HepG2 (cell line): ENCODE measurements at regions not wholly inside any gene's neighbourhood (a gene's known extent, or its start where the extent isn't known, plus 50 kb on each side); places are given as distances from the start of the nearest gene placed in this dataset.

Experiments used
- ATAC-seq: fragments of 200-7000 bp; cut with Tn5 transposase; 3 replicates; pipeline ENCODE4 v1.9.1; 2020; ENCODE audit warnings: mild to moderate bottlenecking, moderate library complexity
- BruUV-seq: library from RNA; stranded (reverse); fragments of 400-500 nt; replicated peaks from 2 replicates; lab custom pipeline; 2021; lab: Mats Ljungman, UMichigan
- CTCF ChIA-PET: fragments of 300-600 bp; formaldehyde crosslinking; extraction: SDS; loops from one replicate; lab custom pipeline; 2021; ENCODE audit warnings: low total read pairs, inconsistent platforms, low intra/inter-chr PET ratio; lab: Yijun Ruan, JAX
- POLR2A ChIA-PET: fragments of 350-600 bp; sonication (Branson Sonifier 250); formaldehyde crosslinking; loops from one replicate; lab custom pipeline; 2020; ENCODE audit warnings: antibody characterized with exemption, inconsistent platforms; lab: Yijun Ruan, JAX
- DNase-seq: peaks from one replicate; pipeline ENCODE4 v3.0.0-alpha.2; 2015; ENCODE audit warnings: low spot score
- FAIRE-seq: peaks from 3 replicates; lab custom pipeline; 2011; peaks lifted over from hg19 to GRCh38; lab: Jason Lieb, UNC
- H2AFZ ChIP-seq: one replicate; pipeline ENCODE4 v1.6.1; 2011; ENCODE audit warnings: low read length, inconsistent platforms
- H3K27ac ChIP-seq: fragments of 300-600 bp; 3 replicates; pipeline ENCODE4 v1.8.0; 2011; ENCODE audit warnings: mixed run types, mild to moderate bottlenecking, mixed read lengths, low read length, inconsistent platforms; ENCODE audit not compliant: insufficient read depth; ENCODE audit errors: extremely low read length
- H3K27me3 ChIP-seq, 2 experiments: fragments of 200-600 bp in 1 of 2; 2 replicates in 1 of 2; 3 replicates in 1 of 2; pipeline versions ENCODE4 v1.6.0 to v1.8.0; 2011; ENCODE audit warnings: low read length in 2 of 2, mild to moderate bottlenecking in 2 of 2, moderate library complexity in 2 of 2, inconsistent platforms in 1 of 2; ENCODE audit not compliant: insufficient read depth in 2 of 2, control insufficient read depth in 1 of 2
- H3K36me3 ChIP-seq, 2 experiments: fragments of 200-600 bp in 1 of 2; replicated peaks in 1 of 2; 2 replicates in 1 of 2; 3 replicates in 1 of 2; pipeline versions ENCODE4 v1.5.1 to v1.8.0; 2011; ENCODE audit warnings: low read length in 2 of 2, inconsistent platforms in 1 of 2; ENCODE audit not compliant: insufficient read depth in 2 of 2, control insufficient read depth in 1 of 2
- H3K4me1 ChIP-seq: 2 replicates; pipeline ENCODE4 v1.5.1; 2012; ENCODE audit warnings: low read length, inconsistent platforms; ENCODE audit not compliant: insufficient read depth
- H3K4me2 ChIP-seq: 2 replicates; pipeline ENCODE4 v1.6.0; 2011; ENCODE audit warnings: low read depth, low read length, inconsistent platforms
- H3K4me3 ChIP-seq, 3 experiments: fragments of 200-600 bp in 1 of 3; sonication (generic), shearing (Covaris generic) in 1 of 3; replicated peaks in 1 of 3; 2 replicates each; pipeline ENCODE4 v1.5.1; 2011 to 2016; ENCODE audit warnings: low read length in 3 of 3, inconsistent platforms in 2 of 3, low read depth in 2 of 3, mild to moderate bottlenecking in 2 of 3, control low read depth in 1 of 3, mixed read lengths in 1 of 3; ENCODE audit not compliant: insufficient read depth in 1 of 3
- H3K79me2 ChIP-seq: one replicate; pipeline ENCODE4 v1.6.1; 2011; ENCODE audit warnings: low read length, inconsistent platforms; ENCODE audit not compliant: insufficient read depth
- H3K9ac ChIP-seq: 2 replicates; pipeline ENCODE4 v1.6.0; 2011; ENCODE audit warnings: mild to moderate bottlenecking, low read depth, low read length, inconsistent platforms; ENCODE audit not compliant: insufficient read depth
- H3K9me3 ChIP-seq: 2 replicates; pipeline ENCODE4 v1.5.1; 2012; ENCODE audit warnings: mild to moderate bottlenecking, low read length
- H4K20me1 ChIP-seq: 2 replicates; pipeline ENCODE4 v1.6.0; 2011; ENCODE audit warnings: inconsistent platforms, mild to moderate bottlenecking, low read length, moderate library complexity; ENCODE audit not compliant: insufficient read depth
- EED ChIP-seq: sonication (generic); formaldehyde crosslinking; IDR thresholded peaks from 2 replicates; pipeline ENCODE4 v1.5.0; 2020; ENCODE audit warnings: mild to moderate bottlenecking, missing genetic modification reagents
- FOSL2 ChIP-seq: sonication (generic); formaldehyde crosslinking; IDR thresholded peaks from 2 replicates; pipeline ENCODE4 v1.4.0; 2020; ENCODE audit warnings: missing genetic modification reagents
- FOXJ3 ChIP-seq: sonication (generic); formaldehyde crosslinking; IDR thresholded peaks from 2 replicates; pipeline ENCODE4 v1.4.0; 2020; ENCODE audit warnings: missing genetic modification reagents, mild to moderate bottlenecking, borderline replicate concordance
- HMG20B ChIP-seq: conservative IDR thresholded peaks from 2 replicates; pipeline ENCODE4 v1.6.1; 2016; ENCODE audit warnings: missing genetic modification reagents, missing compliant biosample characterization
- MAFF ChIP-seq: IDR thresholded peaks from 2 replicates; pipeline ENCODE4 v1.6.1; 2011; ENCODE audit warnings: low read depth, low read length, improper control_type of control experiment
- MBD4 ChIP-seq: IDR thresholded peaks from 2 replicates; pipeline ENCODE4 v1.6.1; 2012; ENCODE audit warnings: low read length, inconsistent platforms, borderline replicate concordance
- MED8 ChIP-seq: sonication (generic); formaldehyde crosslinking; IDR thresholded peaks from 2 replicates; pipeline ENCODE4 v1.8.1; 2023; ENCODE audit warnings: mild to moderate bottlenecking, missing genetic modification reagents; ENCODE audit not compliant: insufficient replicate concordance
- NCOA5 ChIP-seq: sonication (generic); formaldehyde crosslinking; IDR thresholded peaks from 2 replicates; pipeline ENCODE4 v1.4.0; 2020; ENCODE audit warnings: missing genetic modification reagents
- NFRKB ChIP-seq: fragments of 450-650 bp; IDR thresholded peaks from 2 replicates; pipeline ENCODE4 v1.6.1; 2017
- PAX8 ChIP-seq: sonication (generic); formaldehyde crosslinking; IDR thresholded peaks from 2 replicates; pipeline ENCODE4 v1.8.0; 2022; ENCODE audit warnings: mild to moderate bottlenecking, missing genetic modification reagents, borderline replicate concordance
- RFXAP ChIP-seq: sonication (generic); formaldehyde crosslinking; IDR thresholded peaks from 2 replicates; pipeline ENCODE4 v1.4.0; 2020; ENCODE audit warnings: missing genetic modification reagents, borderline replicate concordance
- SOX6 ChIP-seq, 2 experiments: fragments of 450-650 bp in 1 of 2; sonication (generic) in 1 of 2; formaldehyde crosslinking in 1 of 2; IDR thresholded peaks; 2 replicates each; pipeline versions ENCODE4 v1.4.0 to v1.6.1; 2017 to 2020; ENCODE audit warnings: antibody characterized with exemption in 1 of 2, mild to moderate bottlenecking in 1 of 2, missing genetic modification reagents in 1 of 2
- SP5 ChIP-seq: IDR thresholded peaks from 2 replicates; pipeline ENCODE4 v1.6.1; 2016; ENCODE audit warnings: low read depth, borderline replicate concordance
- THAP9 ChIP-seq: sonication (generic); formaldehyde crosslinking; IDR thresholded peaks from 2 replicates; pipeline ENCODE4; 2020; ENCODE audit warnings: missing genetic modification reagents, mild to moderate bottlenecking, borderline replicate concordance
- WIZ ChIP-seq: sonication (generic); formaldehyde crosslinking; IDR thresholded peaks from 2 replicates; pipeline ENCODE4 v1.5.1; 2020; ENCODE audit warnings: mild to moderate bottlenecking, missing genetic modification reagents
- ZBTB7B ChIP-seq: sonication (generic); formaldehyde crosslinking; IDR thresholded peaks from 2 replicates; pipeline ENCODE4 v1.4.0; 2020; ENCODE audit warnings: missing genetic modification reagents
- ZFP41 ChIP-seq: sonication (generic); formaldehyde crosslinking; IDR thresholded peaks from 2 replicates; pipeline ENCODE4 v1.4.0; 2020; ENCODE audit warnings: mild to moderate bottlenecking, missing genetic modification reagents, borderline replicate concordance
- WGBS: methylation state at CpG from one replicate; pipeline ENCODE4 v1.1.6; 2017; ENCODE audit warnings: low lambda C conversion rate; 5-methylcytosine and 5-hydroxymethylcytosine counted together
- in situ Hi-C: cut with HindIII; loops from 2 replicates; pipeline ENCODE4 v1.10.0; 2017; ENCODE audit warnings: low pct_unique_long_range_greater_than_20kb; ENCODE audit not compliant: extremely low pct_ligation_motif_present
- intact Hi-C: fragments of 100-400 bp; cut with micrococcal nuclease; formaldehyde crosslinking; loops from one replicate; pipeline ENCODE4 v1.10.0; 2022; ENCODE audit not compliant: unreplicated experiment
- TF ChIP-seq, protein P1 (sequence below): sonication (generic); formaldehyde crosslinking; IDR thresholded peaks from 2 replicates; pipeline ENCODE4 v1.5.1; 2020; ENCODE audit warnings: missing genetic modification reagents, mild to moderate bottlenecking, borderline replicate concordance
- TF ChIP-seq, protein P2 (sequence below): sonication (generic); IDR thresholded peaks from 2 replicates; pipeline ENCODE4 v1.6.1; 2016; ENCODE audit warnings: low read depth, borderline replicate concordance

GRCh38 chr9:129235041-129235930, 57.2 kb upstream of the IER5L start (continued):
- no peak for TF ChIP-seq FOXJ3 (CRISPR knock-in tag)
- TF ChIP-seq PAX8 = no peak
- no peak for TF ChIP-seq SP5 (CRISPR knock-in tag)
- TF ChIP-seq HMG20B (CRISPR knock-in tag) = no peak
- TF ChIP-seq, protein P1, sequence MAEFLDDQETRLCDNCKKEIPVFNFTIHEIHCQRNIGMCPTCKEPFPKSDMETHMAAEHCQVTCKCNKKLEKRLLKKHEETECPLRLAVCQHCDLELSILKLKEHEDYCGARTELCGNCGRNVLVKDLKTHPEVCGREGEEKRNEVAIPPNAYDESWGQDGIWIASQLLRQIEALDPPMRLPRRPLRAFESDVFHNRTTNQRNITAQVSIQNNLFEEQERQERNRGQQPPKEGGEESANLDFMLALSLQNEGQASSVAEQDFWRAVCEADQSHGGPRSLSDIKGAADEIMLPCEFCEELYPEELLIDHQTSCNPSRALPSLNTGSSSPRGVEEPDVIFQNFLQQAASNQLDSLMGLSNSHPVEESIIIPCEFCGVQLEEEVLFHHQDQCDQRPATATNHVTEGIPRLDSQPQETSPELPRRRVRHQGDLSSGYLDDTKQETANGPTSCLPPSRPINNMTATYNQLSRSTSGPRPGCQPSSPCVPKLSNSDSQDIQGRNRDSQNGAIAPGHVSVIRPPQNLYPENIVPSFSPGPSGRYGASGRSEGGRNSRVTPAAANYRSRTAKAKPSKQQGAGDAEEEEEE (CRISPR knock-in tag) = no peak
- no peak for TF ChIP-seq ZFP41 (CRISPR knock-in tag)
- TF ChIP-seq FOSL2 (CRISPR knock-in tag) = no peak

DNA sequence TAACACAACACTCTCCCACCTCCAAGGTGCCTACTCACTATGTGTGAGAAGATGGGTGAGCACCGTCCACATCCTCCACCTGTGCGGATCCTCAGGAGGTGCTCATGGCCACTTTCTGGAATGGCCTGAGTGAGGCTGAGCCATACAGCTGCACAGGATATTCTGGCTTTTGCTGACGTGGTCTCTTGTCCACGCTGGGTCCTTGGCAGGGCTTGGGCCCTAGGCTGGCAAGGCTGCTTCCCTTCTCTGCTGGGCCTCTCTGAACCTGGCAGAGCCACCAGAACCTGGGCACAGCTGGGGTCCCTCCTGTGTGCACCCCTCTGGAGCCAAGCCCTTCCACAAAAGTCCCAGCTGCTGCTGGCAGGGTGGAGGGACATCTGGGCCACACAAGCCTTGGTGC, 56.4 kb upstream of the IER5L start:
- Histone ChIP-seq H3K4me3 (no peak overlapping the region), H3K4me1 (peaks cover 8% of the 10 kb centered on the region), H3K79me2 (no peaks in the 10 kb centered on the region), H3K36me3 (no peaks in the 10 kb centered on the region), H2AFZ (no peak overlapping the region), H3K9ac (no peak overlapping the region), H3K27ac (no peak overlapping the region), H3K4me2 (no peak overlapping the region), H3K27me3 (peaks cover 1 to 9% of the 10 kb centered on the region in 2 experiments; a peak in 3 of 5 replicates), H3K9me3 (no peaks in the 10 kb centered on the region), H4K20me1 (no peaks in the 10 kb centered on the region)
- no peak for FAIRE-seq
- ChIA-PET CTCF (no interaction called here), POLR2A (no interaction called here)
- WGBS = 83% methylated on average over 2 of the region's 4 CpGs
- intact Hi-C loops = no loop called here
- in situ Hi-C loops = no loop called here
- ATAC-seq = no peak
- no TSS peak for BruUV-seq
- DNase-seq = no peak
- TF ChIP-seq RFXAP (CRISPR knock-in tag) (no peak), SOX6 (IDR thresholded peaks at IDR 0.05) (no peak), SOX6 (CRISPR knock-in tag; IDR thresholded peaks at IDR 0.05) (no peak), MBD4 (no peak), ZBTB7B (CRISPR knock-in tag) (no peak), EED (CRISPR knock-in tag) (no peak), WIZ (no peak), THAP9 (CRISPR knock-in tag) (no peak), NCOA5 (no peak), MAFF (no peak), MED8 (CRISPR knock-in tag) (no peak), NFRKB (no peak)
- TF ChIP-seq, protein P2, sequence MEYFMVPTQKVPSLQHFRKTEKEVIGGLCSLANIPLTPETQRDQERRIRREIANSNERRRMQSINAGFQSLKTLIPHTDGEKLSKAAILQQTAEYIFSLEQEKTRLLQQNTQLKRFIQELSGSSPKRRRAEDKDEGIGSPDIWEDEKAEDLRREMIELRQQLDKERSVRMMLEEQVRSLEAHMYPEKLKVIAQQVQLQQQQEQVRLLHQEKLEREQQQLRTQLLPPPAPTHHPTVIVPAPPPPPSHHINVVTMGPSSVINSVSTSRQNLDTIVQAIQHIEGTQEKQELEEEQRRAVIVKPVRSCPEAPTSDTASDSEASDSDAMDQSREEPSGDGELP = no peak
